H1 (cell line): ENCODE measurements at regions not wholly inside any gene's neighbourhood (a gene's known extent, or its start where the extent isn't known, plus 50 kb on each side); places are given as distances from the start of the nearest gene placed in this dataset.

Source experiments
- KDM5A ChIP-seq: fragments of 200-600 bp; IDR thresholded peaks from 2 replicates; pipeline ENCODE4 v1.7.1; 2012; ENCODE audit warnings: mild to moderate bottlenecking, low read length, inconsistent platforms, mixed read lengths
- SAP30 ChIP-seq: fragments of 300-600 bp; sonication (generic); IDR thresholded peaks from 2 replicates; pipeline ENCODE4 v1.7.1; 2012; ENCODE audit warnings: low read length, moderate library complexity, mild to moderate bottlenecking, inconsistent platforms; ENCODE audit not compliant: insufficient read depth, insufficient replicate concordance

DNA sequence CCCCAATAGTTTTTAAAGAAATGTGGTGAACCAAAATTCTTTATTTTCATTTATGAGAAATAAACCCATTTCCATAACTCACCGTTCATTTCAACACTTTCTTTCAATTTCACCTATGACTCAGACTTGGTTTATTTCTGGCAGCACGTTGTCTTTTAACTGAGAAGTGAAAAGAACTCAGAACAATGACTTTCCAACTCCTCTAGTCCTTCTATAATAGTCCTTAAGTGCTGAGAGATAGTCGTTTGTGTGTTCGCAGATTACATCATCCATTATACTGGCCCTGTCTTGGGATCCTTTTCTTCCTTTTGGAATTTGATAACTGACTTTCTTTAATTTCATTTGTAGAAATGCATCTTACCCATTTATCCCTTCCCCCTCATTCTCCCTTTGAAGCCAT, 113.6 kb downstream of the GLUD2 start (continued):
- TF ChIP-seq SAP30 (no peak), KDM5A (no peak)
